Parathyroid adenoma (tissue), 2 donors: ENCODE measurements at regions not wholly inside any gene's neighbourhood (a gene's known extent, or its start where the extent isn't known, plus 50 kb on each side); places are given as distances from the start of the nearest gene placed in this dataset.

ENCODE experiments used
- H2AFZ ChIP-seq: fragments of 300-600 bp; sonication (generic); one replicate; pipeline ENCODE4 v1.7.0; 2017; ENCODE audit warnings: antibody characterized with exemption, mild to moderate bottlenecking
- H3K27ac ChIP-seq: fragments of 300-600 bp; sonication (generic); one replicate; pipeline ENCODE4 v1.7.0; 2017
- H3K27me3 ChIP-seq: fragments of 300-600 bp; sonication (generic); one replicate; pipeline ENCODE4 v1.7.0; 2017; ENCODE audit warnings: low read length; ENCODE audit not compliant: control insufficient read depth, insufficient read depth
- H3K36me3 ChIP-seq: fragments of 300-600 bp; sonication (generic); one replicate; pipeline ENCODE4 v1.7.0; 2017; ENCODE audit warnings: low read length; ENCODE audit not compliant: control insufficient read depth, insufficient read depth
- H3K4me1 ChIP-seq: fragments of 300-600 bp; sonication (generic); one replicate; pipeline ENCODE4 v1.7.0; 2017; ENCODE audit warnings: control low read depth
- H3K4me2 ChIP-seq: fragments of 300-600 bp; sonication (generic); one replicate; pipeline ENCODE4 v1.7.0; 2017; ENCODE audit warnings: low read length
- H3K4me3 ChIP-seq: fragments of 300-600 bp; sonication (generic); one replicate; pipeline ENCODE4 v1.7.0; 2017; ENCODE audit warnings: low read depth, low read length
- H3K79me2 ChIP-seq: fragments of 300-600 bp; sonication (generic); one replicate; pipeline ENCODE4 v1.7.0; 2017; ENCODE audit warnings: control low read depth
- H3K9ac ChIP-seq: fragments of 300-600 bp; sonication (generic); one replicate; pipeline ENCODE4 v1.7.0; 2017; ENCODE audit warnings: mild to moderate bottlenecking
- H3K9me3 ChIP-seq: fragments of 300-600 bp; sonication (generic); one replicate; pipeline ENCODE4 v1.7.0; 2017; ENCODE audit warnings: low read length; ENCODE audit not compliant: control insufficient read depth
- TF ChIP-seq, protein P1 (sequence below): fragments of 300-600 bp; sonication (generic); IDR thresholded peaks from one replicate; pipeline ENCODE4 v1.7.0; 2017; ENCODE audit warnings: antibody characterized with exemption, mild to moderate bottlenecking
- donor health status: primary hyperparathyroidism.

GRCh38 chr12:126534495-126534894, 1469.3 kb downstream of the AACS start:
- no peaks in the 10 kb centered on the region for H3K4me1 ChIP-seq
- no peak overlapping the region for H3K4me3 ChIP-seq
- no peak overlapping the region for H2AFZ ChIP-seq
- no peaks in the 10 kb centered on the region for H3K9me3 ChIP-seq
- no peaks in the 10 kb centered on the region for H3K36me3 ChIP-seq
- no peaks in the 10 kb centered on the region for H3K27me3 ChIP-seq
- H3K79me2 ChIP-seq = no peaks in the 10 kb centered on the region
- TF ChIP-seq, protein P1, sequence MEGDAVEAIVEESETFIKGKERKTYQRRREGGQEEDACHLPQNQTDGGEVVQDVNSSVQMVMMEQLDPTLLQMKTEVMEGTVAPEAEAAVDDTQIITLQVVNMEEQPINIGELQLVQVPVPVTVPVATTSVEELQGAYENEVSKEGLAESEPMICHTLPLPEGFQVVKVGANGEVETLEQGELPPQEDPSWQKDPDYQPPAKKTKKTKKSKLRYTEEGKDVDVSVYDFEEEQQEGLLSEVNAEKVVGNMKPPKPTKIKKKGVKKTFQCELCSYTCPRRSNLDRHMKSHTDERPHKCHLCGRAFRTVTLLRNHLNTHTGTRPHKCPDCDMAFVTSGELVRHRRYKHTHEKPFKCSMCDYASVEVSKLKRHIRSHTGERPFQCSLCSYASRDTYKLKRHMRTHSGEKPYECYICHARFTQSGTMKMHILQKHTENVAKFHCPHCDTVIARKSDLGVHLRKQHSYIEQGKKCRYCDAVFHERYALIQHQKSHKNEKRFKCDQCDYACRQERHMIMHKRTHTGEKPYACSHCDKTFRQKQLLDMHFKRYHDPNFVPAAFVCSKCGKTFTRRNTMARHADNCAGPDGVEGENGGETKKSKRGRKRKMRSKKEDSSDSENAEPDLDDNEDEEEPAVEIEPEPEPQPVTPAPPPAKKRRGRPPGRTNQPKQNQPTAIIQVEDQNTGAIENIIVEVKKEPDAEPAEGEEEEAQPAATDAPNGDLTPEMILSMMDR = no peak
- H3K4me2 ChIP-seq = no peak overlapping the region
- H3K9ac ChIP-seq = no peak overlapping the region
- H3K27ac ChIP-seq = no peak overlapping the region

- Histone ChIP-seq H3K36me3 (no peaks in the 10 kb centered on the region), H3K4me3 (no peak overlapping the region), H3K27ac (no peak overlapping the region), H3K9ac (no peak overlapping the region), H3K4me2 (no peak overlapping the region), H2AFZ (no peak overlapping the region), H3K79me2 (no peaks in the 10 kb centered on the region), H3K27me3 (no peaks in the 10 kb centered on the region), H3K4me1 (no peaks in the 10 kb centered on the region), H3K9me3 (no peaks in the 10 kb centered on the region)
- TF ChIP-seq, protein P1 = no peak
Measured at GRCh38 chr12:126534942-126535341, 1469.7 kb downstream of the AACS start.

- no peak overlapping the region for H3K27ac ChIP-seq
- TF ChIP-seq, protein P1 = no peak
Measured at GRCh38 chr12:126535971-126536370, 1470.7 kb downstream of the AACS start.

DNA sequence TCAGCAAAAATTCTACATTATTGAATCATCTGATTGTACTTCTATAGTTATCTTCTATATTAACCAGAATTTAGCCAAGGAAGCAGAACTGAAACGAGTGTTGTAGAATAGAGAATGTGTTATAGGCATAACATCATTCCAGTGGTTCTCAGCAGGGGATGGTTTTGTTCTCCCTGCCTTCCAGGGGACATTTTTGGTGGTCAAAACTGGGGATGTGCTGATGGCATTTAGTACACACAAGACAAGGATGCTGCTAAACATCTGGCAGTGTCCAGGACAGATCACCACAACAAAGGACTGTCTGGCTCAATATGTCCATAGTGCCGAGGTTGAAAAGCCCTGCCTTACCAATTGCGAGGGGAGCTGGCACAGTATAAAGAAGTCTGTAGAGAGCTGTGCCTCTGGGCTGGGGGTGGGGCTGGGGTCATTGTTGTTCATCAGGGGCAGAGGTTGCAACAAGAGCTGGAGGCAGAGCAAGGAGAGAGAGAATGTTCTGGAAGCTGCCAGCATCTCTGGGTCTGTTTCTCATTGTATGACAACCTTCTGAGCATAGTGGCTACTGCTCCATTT, 1472.8 kb downstream of the AACS start:
- Histone ChIP-seq H3K27ac (no peak overlapping the region), H2AFZ (no peak overlapping the region), H3K9ac (no peak overlapping the region), H3K36me3 (no peaks in the 10 kb centered on the region), H3K9me3 (no peaks in the 10 kb centered on the region), H3K4me1 (no peaks in the 10 kb centered on the region), H3K4me2 (no peak overlapping the region), H3K4me3 (no peak overlapping the region), H3K27me3 (no peaks in the 10 kb centered on the region), H3K79me2 (no peaks in the 10 kb centered on the region)
- TF ChIP-seq, protein P1 = no peak

More at GRCh38 chr12:126535971-126536370, 1470.7 kb downstream of the AACS start:
- no peaks in the 10 kb centered on the region for H3K9me3 ChIP-seq
- no peaks in the 10 kb centered on the region for H3K36me3 ChIP-seq
- H2AFZ ChIP-seq = no peak overlapping the region
- no peaks in the 10 kb centered on the region for H3K4me1 ChIP-seq
- no peaks in the 10 kb centered on the region for H3K79me2 ChIP-seq
- H3K27me3 ChIP-seq = no peaks in the 10 kb centered on the region
- H3K4me3 ChIP-seq = no peak overlapping the region
- no peak overlapping the region for H3K9ac ChIP-seq
- no peak overlapping the region for H3K4me2 ChIP-seq

DNA sequence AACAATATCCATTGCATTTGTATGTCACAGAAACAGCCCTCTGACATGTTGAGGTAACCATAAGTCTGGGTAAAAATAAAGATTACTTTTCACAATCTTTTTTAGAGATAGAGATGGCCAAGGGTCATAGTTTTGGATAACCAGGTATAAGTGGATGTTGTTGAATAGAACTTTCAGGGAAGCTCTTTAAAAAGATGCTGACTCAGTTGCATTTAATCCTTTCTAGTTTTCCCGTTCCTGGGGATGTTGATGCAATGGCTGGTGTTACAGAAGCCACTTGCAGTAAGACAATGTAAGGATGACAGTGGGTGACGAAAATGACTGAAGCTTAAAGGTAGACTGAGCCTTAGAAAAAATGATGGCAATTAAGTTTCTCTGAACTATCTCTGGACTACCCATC, 1473.7 kb downstream of the AACS start:
- Histone ChIP-seq H3K4me1 (no peaks in the 10 kb centered on the region), H3K36me3 (no peaks in the 10 kb centered on the region), H3K4me2 (no peak overlapping the region), H3K4me3 (no peak overlapping the region), H2AFZ (no peak overlapping the region), H3K9ac (no peak overlapping the region), H3K27me3 (no peaks in the 10 kb centered on the region), H3K9me3 (no peaks in the 10 kb centered on the region), H3K79me2 (no peaks in the 10 kb centered on the region), H3K27ac (no peak overlapping the region)
- TF ChIP-seq, protein P1 = no peak
